MM.1S (cell line): ENCODE measurements at regions not wholly inside any gene's neighbourhood (a gene's known extent, or its start where the extent isn't known, plus 50 kb on each side); places are given as distances from the start of the nearest gene placed in this dataset.

Experiments used
- CTCF ChIP-seq: fragments of 300-600 bp; sonication (generic); IDR thresholded peaks from 2 replicates; pipeline ENCODE4 v1.5.1; 2016; ENCODE audit warnings: antibody characterized with exemption, low read length, mixed read lengths
- EZH2 ChIP-seq: fragments of 300-600 bp; sonication (generic); optimal IDR thresholded peaks from 2 replicates; pipeline ENCODE3; 2017; ENCODE audit warnings: low read depth, mild to moderate bottlenecking, antibody characterized with exemption, low read length, mixed read lengths
- EZH2phosphoT487 ChIP-seq: fragments of 300-600 bp; sonication (generic); IDR thresholded peaks from 2 replicates; pipeline ENCODE4 v1.6.1; 2018; ENCODE audit warnings: antibody characterized with exemption, low read length

GRCh38 chr10:31099664-31100063, 68.0 kb upstream of the ZNF438 start:
- TF ChIP-seq CTCF (no peak), EZH2phosphoT487 (no peak), EZH2 (no peak)
